K562 (cell line): ENCODE measurements at regions not wholly inside any gene's neighbourhood (a gene's known extent, or its start where the extent isn't known, plus 50 kb on each side); places are given as distances from the start of the nearest gene placed in this dataset.

Source experiments
- ATAC-seq: fragments of 200-7000 bp; cut with Tn5 transposase; 3 replicates; pipeline ENCODE4 v1.9.1; 2020; ENCODE audit warnings: moderate library complexity
- BruUV-seq: library from RNA; stranded (reverse); fragments of 400-500 nt; replicated peaks from 2 replicates; lab custom pipeline; 2021; lab: Mats Ljungman, UMichigan
- CTCF ChIA-PET: fragments of 300-600 bp; formaldehyde crosslinking; extraction: SDS; loops from one replicate; lab custom pipeline; 2021; ENCODE audit warnings: low intra/inter-chr PET ratio; lab: Yijun Ruan, JAX
- POLR2A ChIA-PET: fragments of 300-600, 350-650 bp; sonication (Branson Sonifier 250); formaldehyde crosslinking; extraction: SDS; loops from one replicate; lab custom pipeline; 2021; ENCODE audit warnings: antibody characterized with exemption, inconsistent platforms; lab: Yijun Ruan, JAX
- DNase-seq, 4 experiments: peaks; one replicate each; pipeline versions ENCODE4 v3.0.0 to v3.0.0-alpha.2; 2011 to 2018; ENCODE audit warnings: low spot score in 3 of 4, mixed read lengths in 3 of 4; ENCODE audit errors: extremely low read depth in 1 of 4
- FAIRE-seq: peaks from 2 replicates; lab custom pipeline; 2011; peaks lifted over from hg19 to GRCh38; lab: Jason Lieb, UNC
- H2AFZ ChIP-seq: 2 replicates; pipeline ENCODE4 v1.6.0; 2011; ENCODE audit warnings: low read depth, low read length, control low read depth, inconsistent platforms
- H3K27ac ChIP-seq: fragments of 200-600 bp; 3 replicates; pipeline ENCODE4 v1.8.0; 2011; ENCODE audit warnings: low read depth, mild to moderate bottlenecking, control low read depth, inconsistent platforms, low read length, moderate library complexity, mixed read lengths; ENCODE audit errors: extremely low read depth
- H3K27me3 ChIP-seq, 2 experiments: fragments of 300-600 bp in 1 of 2; 2 replicates in 1 of 2; 3 replicates in 1 of 2; pipeline versions ENCODE4 v1.6.0 to v1.8.0; 2011; ENCODE audit warnings: inconsistent platforms in 2 of 2, low read length in 2 of 2, mild to moderate bottlenecking in 1 of 2, mixed read lengths in 1 of 2, moderate library complexity in 1 of 2; ENCODE audit not compliant: control insufficient read depth in 2 of 2, insufficient read depth in 2 of 2
- H3K36me3 ChIP-seq: fragments of 300-600 bp; 3 replicates; pipeline ENCODE4 v1.8.0; 2011; ENCODE audit warnings: mild to moderate bottlenecking, low read length, inconsistent platforms; ENCODE audit not compliant: control insufficient read depth, insufficient read depth
- H3K4me1 ChIP-seq, 2 experiments: fragments of 200-600 bp in 1 of 2; replicated peaks in 1 of 2; 2 replicates in 1 of 2; 3 replicates in 1 of 2; pipeline versions ENCODE4 v1.5.1 to v1.8.0; 2011; ENCODE audit warnings: inconsistent platforms in 2 of 2, low read length in 2 of 2, mild to moderate bottlenecking in 1 of 2, mixed read lengths in 1 of 2, moderate library complexity in 1 of 2; ENCODE audit not compliant: control insufficient read depth in 2 of 2, insufficient read depth in 2 of 2
- H3K4me2 ChIP-seq: 2 replicates; pipeline ENCODE4 v1.6.1; 2011; ENCODE audit warnings: low read length, control low read depth, inconsistent platforms, mixed read lengths; ENCODE audit not compliant: insufficient read depth
- H3K4me3 ChIP-seq: fragments of 200-600 bp; sonication (generic), shearing (Covaris generic); 2 replicates; pipeline ENCODE4 v1.5.1; 2016; ENCODE audit warnings: control low read depth, inconsistent platforms
- H3K79me2 ChIP-seq: fragments of 200-600 bp; 3 replicates; pipeline ENCODE4 v1.8.0; 2011; ENCODE audit warnings: low read length, inconsistent platforms; ENCODE audit not compliant: control insufficient read depth, insufficient read depth
- H3K9ac ChIP-seq, 2 experiments: 2 replicates each; pipeline versions ENCODE4 v1.6.0 to v1.6.1; 2011; ENCODE audit warnings: low read depth in 2 of 2, low read length in 2 of 2, control low read depth in 1 of 2, inconsistent platforms in 1 of 2, mild to moderate bottlenecking in 1 of 2, mixed read lengths in 1 of 2; ENCODE audit not compliant: insufficient read depth in 1 of 2
- H3K9me1 ChIP-seq: one replicate; pipeline ENCODE4 v1.6.0; 2011; ENCODE audit warnings: inconsistent platforms, mild to moderate bottlenecking, low read length, moderate library complexity; ENCODE audit not compliant: control insufficient read depth, insufficient read depth
- H3K9me3 ChIP-seq: replicated peaks from 2 replicates; pipeline ENCODE4 v1.5.1; 2011; ENCODE audit warnings: low read depth, low read length, inconsistent platforms; ENCODE audit not compliant: control insufficient read depth, insufficient read depth
- H4K20me1 ChIP-seq: replicated peaks from 2 replicates; pipeline ENCODE4 v1.6.1; 2011; ENCODE audit warnings: low read length, inconsistent platforms, mixed read lengths; ENCODE audit not compliant: control insufficient read depth, insufficient read depth
- ARNT ChIP-seq, 2 experiments: fragments of 450-650 bp; IDR thresholded peaks; 2 replicates each; pipeline ENCODE4 v1.6.1; 2016; ENCODE audit warnings: mild to moderate bottlenecking in 1 of 2
- ASH1L ChIP-seq: fragments of 450-650 bp; IDR thresholded peaks from 2 replicates; pipeline ENCODE4 v1.6.1; 2018; ENCODE audit warnings: borderline replicate concordance, mild to moderate bottlenecking, low read depth; ENCODE audit not compliant: partially characterized antibody
- CHD2 ChIP-seq: IDR thresholded peaks from 2 replicates; pipeline ENCODE4 v1.6.1; 2011; ENCODE audit warnings: low read depth, low read length
- DIDO1 ChIP-seq: fragments of 450-650 bp; IDR thresholded peaks from 2 replicates; pipeline ENCODE4 v1.6.1; 2016; ENCODE audit warnings: low read depth, missing biosample characterization, missing genetic modification characterization
- E2F1 ChIP-seq: sonication (generic); formaldehyde crosslinking; IDR thresholded peaks from 2 replicates; pipeline ENCODE4 v1.8.1; 2023; ENCODE audit warnings: mild to moderate bottlenecking, missing genetic modification reagents, moderate library complexity
- EP300 ChIP-seq: IDR thresholded peaks from 2 replicates; pipeline ENCODE4 v1.6.1; 2012; ENCODE audit warnings: low read length, improper control_type of control experiment
- HCFC1 ChIP-seq: IDR thresholded peaks from 2 replicates; pipeline ENCODE4 v1.6.1; 2012; ENCODE audit warnings: low read depth, low read length, improper control_type of control experiment
- NFXL1 ChIP-seq: fragments of 450-650 bp; formaldehyde crosslinking; IDR thresholded peaks from 2 replicates; pipeline ENCODE4 v1.4.0; 2021; ENCODE audit warnings: mild to moderate bottlenecking
- SAFB ChIP-seq: fragments of 200-400 bp; formaldehyde crosslinking; IDR thresholded peaks from 2 replicates; pipeline ENCODE4 v1.6.1; 2017; ENCODE audit warnings: low read depth, low read length, borderline replicate concordance
- SFPQ ChIP-seq: fragments of 200-400 bp; formaldehyde crosslinking; IDR thresholded peaks from 2 replicates; pipeline ENCODE4 v1.6.1; 2017; ENCODE audit warnings: mild to moderate bottlenecking, low read depth, low read length, moderate library complexity
- STAT5A ChIP-seq: IDR thresholded peaks from 2 replicates; pipeline ENCODE4 v1.6.1; 2012; ENCODE audit warnings: low read length, inconsistent platforms, borderline replicate concordance
- TCFL5 ChIP-seq: fragments of 250-450 bp; sonication (Bioruptor Pico); conservative IDR thresholded peaks from 2 replicates; pipeline ENCODE4 v1.6.1; 2021; ENCODE audit warnings: mild to moderate bottlenecking, moderate library complexity, matching md5 sums
- TEAD2 ChIP-seq: fragments of 450-650 bp; IDR thresholded peaks from 2 replicates; pipeline ENCODE4 v1.6.1; 2016; ENCODE audit warnings: missing genetic modification characterization, control low read depth, missing compliant biosample characterization
- ZNF3 ChIP-seq: fragments of 250-450 bp; sonication (Bioruptor Pico); IDR thresholded peaks from 2 replicates; pipeline ENCODE4 v1.5.0; 2021; ENCODE audit warnings: mild to moderate bottlenecking, moderate library complexity
- ZNF408 ChIP-seq: fragments of 250-450 bp; sonication (Bioruptor Pico); IDR thresholded peaks from 2 replicates; pipeline ENCODE4 v1.4.0; 2020; ENCODE audit warnings: low read depth, mild to moderate bottlenecking, moderate library complexity
- ZNF699 ChIP-seq: fragments of 250-450 bp; sonication (Bioruptor Pico); IDR thresholded peaks from 2 replicates; pipeline ENCODE4 v1.8.0; 2021; ENCODE audit warnings: mild to moderate bottlenecking, moderate library complexity; ENCODE audit not compliant: insufficient replicate concordance
- WGBS: fragments of 100-300 bp; shearing (Covaris generic); methylation state at CpG from one replicate; pipeline ENCODE4 v1.1.6; 2016; ENCODE audit warnings: low coverage, mixed read lengths; ENCODE audit not compliant: insufficient coverage; ENCODE audit errors: missing lambda C conversion rate; 5-methylcytosine and 5-hydroxymethylcytosine counted together
- in situ Hi-C: fragments of 300-500 bp; cut with MboI; formaldehyde crosslinking; loops from 4 replicates; pipeline ENCODE4 v1.15.0; 2018; ENCODE audit warnings: inconsistent platforms, mixed read lengths
- intact Hi-C: fragments of 100-400 bp; cut with micrococcal nuclease; formaldehyde crosslinking; loops from 2 replicates; pipeline ENCODE4 v1.14.2; 2022
- TF ChIP-seq, protein P1 (sequence below): fragments of 450-650 bp; IDR thresholded peaks from 2 replicates; pipeline ENCODE4 v1.6.1; 2016; ENCODE audit warnings: missing biosample characterization, missing genetic modification characterization

GRCh38 chr5:5939759-5940370 lies 438.5 kb downstream of the MED10 start:
- in situ Hi-C loops (no loop called here), intact Hi-C loops (no loop called here)
- Histone ChIP-seq H4K20me1 (no peaks in the 10 kb centered on the region; the same call in 1 of the 2 replicates), H3K9me3 (no peaks in the 10 kb centered on the region), H3K4me3 (no peak overlapping the region), H3K79me2 (no peaks in the 10 kb centered on the region), H3K27me3 (no peaks in the 10 kb centered on the region), H2AFZ (no peak overlapping the region), H3K9ac (no peak overlapping the region), H3K27ac (no peak overlapping the region), H3K4me1 (no peaks in the 10 kb centered on the region), H3K4me2 (no peak overlapping the region), H3K9me1 (no peaks in the 10 kb centered on the region), H3K36me3 (no peaks in the 10 kb centered on the region)
- DNase-seq (no peak), FAIRE-seq (no peak), ATAC-seq (no peak)
- TF ChIP-seq CHD2 (no peak), NFXL1 (CRISPR knock-in tag) (no peak), HCFC1 (no peak), STAT5A (no peak), EP300 (no peak), ZNF3 (CRISPR knock-in tag) (no peak), ZNF699 (CRISPR knock-in tag) (no peak), DIDO1 (tag) (no peak), TEAD2 (no peak), TCFL5 (CRISPR knock-in tag) (no peak), ZNF408 (CRISPR knock-in tag) (no peak), E2F1 (no peak), ASH1L (no peak), SFPQ (no peak), SAFB (no peak), ARNT (IDR thresholded peaks at IDR 0.05) (no peak)
- TF ChIP-seq, protein P1, sequence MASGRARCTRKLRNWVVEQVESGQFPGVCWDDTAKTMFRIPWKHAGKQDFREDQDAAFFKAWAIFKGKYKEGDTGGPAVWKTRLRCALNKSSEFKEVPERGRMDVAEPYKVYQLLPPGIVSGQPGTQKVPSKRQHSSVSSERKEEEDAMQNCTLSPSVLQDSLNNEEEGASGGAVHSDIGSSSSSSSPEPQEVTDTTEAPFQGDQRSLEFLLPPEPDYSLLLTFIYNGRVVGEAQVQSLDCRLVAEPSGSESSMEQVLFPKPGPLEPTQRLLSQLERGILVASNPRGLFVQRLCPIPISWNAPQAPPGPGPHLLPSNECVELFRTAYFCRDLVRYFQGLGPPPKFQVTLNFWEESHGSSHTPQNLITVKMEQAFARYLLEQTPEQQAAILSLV, result no peak
- BruUV-seq, result no TSS peak
- CTCF ChIA-PET, result no interaction called here
- POLR2A ChIA-PET, result no interaction called here
- 0% methylated on average over 5 of the region's 5 CpGs for WGBS
